Urothelium cell line (cell line): ENCODE measurements at regions not wholly inside any gene's neighbourhood (a gene's known extent, or its start where the extent isn't known, plus 50 kb on each side); places are given as distances from the start of the nearest gene placed in this dataset.

Experiments
- DNase-seq: peaks from one replicate; pipeline ENCODE4 v3.0.0; 2011; ENCODE audit warnings: low spot score, mixed read lengths
- FAIRE-seq: peaks from 2 replicates; lab custom pipeline; 2011; peaks lifted over from hg19 to GRCh38; lab: Jason Lieb, UNC

DNA sequence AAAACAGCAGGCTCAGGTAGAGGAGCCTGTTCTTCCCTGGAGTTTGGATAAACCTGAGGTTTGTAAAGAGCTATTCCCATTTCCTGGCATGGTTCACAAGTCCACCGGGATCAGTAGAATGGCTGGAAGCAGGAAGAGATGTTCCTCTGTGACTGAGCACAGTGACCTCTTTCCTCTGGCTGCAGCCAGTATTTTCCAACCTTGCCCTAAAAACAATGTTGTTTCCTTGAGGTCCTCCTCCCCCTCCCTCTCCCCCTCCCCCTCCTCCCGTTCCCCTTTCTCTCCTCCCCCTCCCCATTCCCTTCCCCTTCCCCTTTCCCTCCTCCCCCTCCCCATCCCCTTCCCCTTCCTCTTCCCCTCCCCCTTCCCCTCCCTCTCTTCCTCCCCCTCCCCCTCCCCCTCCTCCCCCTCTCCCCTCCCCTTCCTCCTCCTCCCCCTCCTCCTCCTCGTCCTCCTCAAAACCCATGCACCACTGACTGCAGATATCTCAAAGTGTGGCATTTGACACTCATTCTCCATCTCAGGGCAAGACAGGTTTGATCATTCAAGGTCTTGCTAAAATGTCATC lies 58.9 kb upstream of the MON1B start:
- FAIRE-seq (no peak), DNase-seq (no peak)

DNA sequence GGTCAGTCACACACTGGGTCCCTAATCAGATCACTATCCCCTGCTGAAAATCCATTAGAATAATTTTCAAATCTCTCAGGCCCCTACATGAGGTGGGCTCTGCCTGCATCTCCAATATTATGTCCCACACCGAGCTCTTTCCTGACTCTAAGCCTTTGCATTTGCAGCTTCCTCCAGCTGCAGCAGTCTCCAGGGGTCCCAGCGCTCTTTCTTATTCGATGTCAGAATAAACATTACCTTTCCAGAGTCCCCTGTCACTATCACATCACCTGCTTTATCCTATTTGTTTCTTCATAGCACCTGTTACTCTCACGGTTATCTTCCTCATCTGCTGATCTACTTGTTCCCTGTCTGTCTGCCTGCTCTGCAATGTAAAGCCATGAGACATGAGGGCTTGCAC lies 57.3 kb upstream of the MON1B start:
- FAIRE-seq (no peak), DNase-seq (no peak)

DNA sequence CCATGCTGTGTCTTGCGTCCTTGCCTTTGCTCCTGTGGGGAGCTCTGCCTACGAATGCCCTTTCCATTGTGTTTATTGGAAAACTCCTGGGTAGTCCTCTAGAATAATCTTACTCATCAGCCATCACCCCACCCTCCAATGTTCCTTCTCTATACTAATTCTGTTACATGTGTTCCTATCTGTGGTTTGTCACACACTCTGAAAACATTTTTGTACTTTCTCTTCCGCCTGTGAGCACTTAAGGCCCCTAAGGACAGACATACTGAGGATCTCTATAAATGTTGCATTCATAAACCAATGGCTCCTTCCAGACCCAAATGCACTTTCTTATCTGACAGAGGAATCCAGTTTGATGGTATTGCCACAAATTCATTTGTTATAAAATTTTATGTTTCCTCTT lies 53.9 kb upstream of the MON1B start:
- FAIRE-seq, result no peak

More for the DNA sequence above, 53.9 kb upstream of the MON1B start:
- DNase-seq, result no peak
